ENCODE measurements at regions not wholly inside any gene's neighbourhood (a gene's known extent, or its start where the extent isn't known, plus 50 kb on each side); places are given as distances from the start of the nearest gene placed in this dataset.

GRCh38 chr12:16415155-16415554 lies 67.7 kb downstream of the MGST1 start:
- DNase-seq, result no peak

- DNase-seq, result no peak
These were observed 69.6 kb downstream of the MGST1 start for GRCh38 chr12:16417058-16417457.

- no peak for DNase-seq
These were observed 74.4 kb downstream of the MGST1 start for GRCh38 chr12:16421806-16422205.

- DNase-seq, result no peak
These were observed 77.1 kb downstream of the MGST1 start for GRCh38 chr12:16424531-16424930.

GRCh38 chr12:16435875-16436554 lies 88.6 kb downstream of the MGST1 start:
- DNase-seq, result no peak

DNA sequence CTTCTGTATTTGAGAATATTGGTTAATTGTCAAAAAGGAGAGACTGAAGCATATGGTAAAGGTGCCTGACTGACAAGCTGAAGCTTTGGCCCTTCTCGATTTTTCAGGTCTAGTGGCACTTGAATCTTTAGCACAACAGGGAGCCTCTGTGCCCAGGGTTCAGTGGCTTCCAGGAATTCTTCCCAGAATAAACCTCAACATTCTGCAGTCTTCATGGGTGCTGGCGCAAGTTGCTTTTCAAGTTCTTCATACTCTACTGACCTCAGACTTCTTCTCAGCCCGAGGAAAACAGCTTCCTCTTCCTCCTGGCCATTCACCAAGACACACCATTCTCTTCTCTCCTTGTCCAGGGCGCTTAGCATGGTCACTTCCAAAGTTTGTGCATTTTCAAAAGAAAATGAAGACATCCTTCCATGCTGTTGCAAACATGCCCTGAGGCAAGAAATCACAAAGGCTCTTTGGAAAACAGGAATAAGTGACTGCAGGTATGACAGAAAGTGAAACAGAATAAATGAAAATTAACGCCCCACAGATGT lies 89.9 kb downstream of the MGST1 start:
- DNase-seq, result no peak

DNA sequence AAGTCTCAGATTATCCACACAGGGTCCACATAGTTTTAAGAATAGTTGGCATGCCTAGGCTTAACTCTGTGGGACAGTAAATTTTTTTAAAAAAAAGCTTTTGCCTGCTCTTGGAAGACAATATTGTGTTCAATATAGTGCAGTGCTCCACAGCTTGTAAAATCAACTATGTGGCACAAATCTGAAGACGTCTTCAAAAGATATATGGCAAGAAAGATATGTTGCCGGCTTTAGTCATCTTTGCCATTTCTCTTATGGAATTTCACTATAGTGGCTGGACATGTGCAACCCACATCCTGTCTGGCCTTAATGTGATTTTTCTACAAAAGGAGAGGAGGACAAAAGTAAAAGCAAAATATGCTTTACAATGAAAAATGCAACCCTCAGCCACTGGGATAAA lies 90.5 kb downstream of the MGST1 start:
- DNase-seq, result no peak

GRCh38 chr12:16449459-16449858 lies 102.0 kb downstream of the MGST1 start:
- DNase-seq, result no peak

DNA sequence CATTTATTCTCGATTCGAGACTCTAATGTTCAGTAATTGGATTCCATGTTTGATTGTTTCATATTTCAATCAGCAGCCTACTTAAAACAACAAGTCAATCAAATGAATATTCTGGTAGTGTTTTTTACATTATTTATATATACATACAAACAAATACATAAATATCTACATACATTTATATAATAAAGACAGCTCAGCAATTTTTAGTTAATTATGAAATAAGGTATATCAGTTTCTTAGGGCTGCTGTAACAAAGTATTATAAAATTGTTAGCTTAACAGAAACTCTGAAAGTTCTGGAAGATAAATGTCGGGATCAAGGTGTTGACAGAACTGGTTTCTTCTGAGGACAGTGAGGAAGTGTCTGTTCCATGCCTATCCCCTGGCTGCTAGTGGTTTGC lies 105.9 kb downstream of the MGST1 start:
- DNase-seq, result no peak

DNA sequence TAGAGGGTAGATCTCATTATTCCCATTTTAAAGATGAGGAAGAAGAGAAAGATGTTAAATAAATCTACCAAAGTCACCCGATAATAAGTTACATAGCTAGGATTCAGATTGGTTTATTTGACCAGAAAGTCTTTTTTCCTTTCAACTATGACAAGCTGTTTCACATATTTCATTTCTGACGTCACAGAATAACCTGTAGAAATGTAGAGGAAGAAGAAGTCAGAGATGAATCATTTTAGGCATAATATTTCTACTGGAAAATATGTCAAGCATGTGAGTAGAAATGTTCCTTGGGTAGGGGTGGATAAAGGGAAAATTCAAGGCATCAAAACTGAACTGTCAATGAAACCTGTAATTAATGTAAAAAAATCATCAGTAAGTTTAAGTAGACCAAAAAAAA lies 107.0 kb downstream of the MGST1 start:
- no peak for DNase-seq

DNA sequence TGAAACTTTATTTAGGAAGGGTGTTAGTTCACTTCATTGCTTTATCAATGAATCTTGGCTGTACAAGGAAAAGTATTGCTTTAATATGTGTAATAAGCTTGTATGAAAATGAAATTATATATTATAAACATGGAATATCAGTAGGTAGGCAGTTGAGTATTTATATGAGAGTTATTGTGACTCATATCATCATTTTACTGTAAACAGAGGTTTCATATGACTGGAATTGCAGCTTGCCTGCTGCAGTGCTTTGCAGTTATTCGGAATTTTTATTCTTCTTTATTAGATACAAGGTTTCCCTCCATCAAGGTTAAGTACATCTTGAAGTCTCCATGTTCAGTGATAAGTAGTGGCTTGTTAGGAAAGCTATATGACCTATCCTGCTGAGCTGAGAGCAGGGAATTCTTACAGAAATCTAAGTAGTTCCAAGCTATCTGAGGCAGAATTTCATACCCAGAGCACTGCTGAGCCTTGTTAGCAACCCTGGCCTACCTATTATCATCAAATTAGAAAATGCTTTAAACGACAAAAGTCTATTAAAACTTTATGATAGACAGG lies 111.2 kb downstream of the MGST1 start:
- DNase-seq, result no peak

GRCh38 chr12:16467272-16467671 lies 119.8 kb downstream of the MGST1 start:
- DNase-seq, result no peak

DNA sequence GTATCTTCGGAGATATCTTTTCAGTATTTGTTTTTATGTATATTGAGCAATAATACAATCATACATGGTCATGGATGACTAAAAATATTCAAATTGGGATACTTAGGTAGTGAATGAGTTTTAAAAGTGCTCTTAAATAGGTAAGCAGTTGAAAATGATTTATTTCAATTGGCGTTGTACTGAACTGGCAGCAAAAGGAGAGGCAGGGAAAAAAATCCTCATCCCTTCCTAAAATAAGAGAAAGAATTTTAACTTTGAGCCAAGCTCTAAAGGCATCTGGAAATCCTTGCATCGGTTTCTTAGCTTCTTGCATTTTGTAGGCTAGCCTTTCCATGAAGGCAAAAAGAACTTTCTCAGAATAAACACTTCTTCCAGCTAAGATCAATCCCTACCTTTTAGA lies 125.2 kb downstream of the MGST1 start:
- DNase-seq, result no peak

DNA sequence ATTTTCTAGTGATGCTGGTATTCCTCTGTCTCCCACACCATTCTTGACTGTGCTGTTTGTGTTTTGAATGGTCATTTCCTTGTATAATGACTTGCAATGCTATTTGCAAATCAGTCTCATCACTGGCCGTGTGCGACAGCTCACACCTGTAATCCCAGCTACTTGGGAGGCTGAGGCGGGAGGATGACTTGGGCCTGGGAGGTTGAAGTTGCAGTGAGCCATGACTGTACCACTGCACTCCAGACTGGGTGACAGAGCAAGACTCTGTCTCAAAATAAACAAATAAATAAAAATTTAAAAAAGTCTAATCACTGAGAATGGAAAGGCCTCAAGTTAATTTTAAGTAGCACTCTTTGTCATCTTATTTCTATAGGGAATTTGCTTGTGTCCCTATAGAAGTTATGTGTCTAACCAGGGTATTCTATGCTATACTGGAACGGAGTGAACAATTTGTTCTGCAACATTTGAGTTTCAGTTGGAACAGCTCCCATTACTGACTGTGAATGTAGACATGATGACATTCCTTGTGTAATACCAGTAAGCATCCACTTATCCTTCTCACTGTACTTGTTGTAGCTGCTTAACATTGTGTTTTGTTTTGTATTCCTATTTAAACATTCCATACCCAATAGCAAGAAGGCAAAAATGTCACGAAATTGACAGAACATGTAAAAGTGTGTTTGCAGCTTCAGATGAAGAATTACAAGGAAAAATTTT lies 126.3 kb downstream of the MGST1 start:
- peak; percentile 18 for DNase-seq

- DNase-seq, result no peak
These were observed 127.4 kb downstream of the MGST1 start for GRCh38 chr12:16474801-16475200.

DNA sequence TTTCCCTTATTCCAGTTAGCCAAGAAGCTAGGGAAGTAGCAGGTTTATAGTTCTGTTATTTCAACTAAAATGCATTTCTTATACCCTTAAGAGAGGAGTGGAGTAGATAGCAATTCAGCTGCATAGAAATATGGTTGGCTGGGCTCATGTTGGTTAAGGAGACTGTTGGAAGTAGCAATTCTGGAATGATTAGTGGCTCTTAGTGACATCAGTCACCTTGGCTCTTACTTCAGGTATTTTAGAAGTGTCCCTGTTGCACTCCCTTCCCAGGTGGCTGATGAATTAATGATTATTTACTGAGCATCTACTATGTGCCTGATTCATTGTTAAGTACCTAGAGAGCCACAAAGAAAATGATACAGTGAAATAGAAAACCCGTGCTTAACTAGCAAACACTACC lies 128.1 kb downstream of the MGST1 start:
- peak; percentile 4 for DNase-seq

GRCh38 chr12:16482726-16483125 lies 123.2 kb downstream of the LMO3 start:
- no peak for DNase-seq

DNA sequence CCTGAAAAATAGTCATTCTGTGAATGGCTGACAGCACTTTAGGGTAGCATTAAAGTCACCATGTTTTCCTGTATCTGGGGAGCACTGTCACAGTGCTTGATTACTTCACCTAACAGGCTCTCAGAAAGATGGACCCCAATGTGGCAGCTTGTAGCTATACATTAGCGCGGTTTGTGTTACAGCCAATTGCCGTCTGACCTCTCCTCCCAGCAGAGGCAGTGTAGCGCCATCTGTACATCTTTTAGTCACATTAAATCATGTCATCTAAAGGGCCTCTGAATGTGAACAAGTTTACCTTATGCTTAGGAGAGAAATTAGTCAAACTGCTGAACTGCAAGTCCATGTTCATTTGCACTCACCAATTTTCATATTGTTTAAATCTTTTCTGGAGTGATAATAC lies 113.7 kb downstream of the LMO3 start:
- DNase-seq, result no peak

GRCh38 chr12:16492820-16493797 lies 112.9 kb downstream of the LMO3 start:
- DNase-seq, result no peak

- DNase-seq, result no peak
These were observed 110.8 kb downstream of the LMO3 start for GRCh38 chr12:16495196-16495595.

Measured in NCI-H2029 (cell line).